22Rv1 (cell line): ENCODE measurements at regions not wholly inside any gene's neighbourhood (a gene's known extent, or its start where the extent isn't known, plus 50 kb on each side); places are given as distances from the start of the nearest gene placed in this dataset.

Experiments used
- ZFX ChIP-seq: fragments of 450-650 bp; IDR thresholded peaks from 2 replicates; pipeline ENCODE4 v1.6.1; 2017; ENCODE audit warnings: antibody characterized with exemption, borderline replicate concordance
- TF ChIP-seq, protein P1 (sequence below): fragments of 450-650 bp; IDR thresholded peaks from 2 replicates; pipeline ENCODE4 v1.5.1; 2017; ENCODE audit warnings: mild to moderate bottlenecking

DNA sequence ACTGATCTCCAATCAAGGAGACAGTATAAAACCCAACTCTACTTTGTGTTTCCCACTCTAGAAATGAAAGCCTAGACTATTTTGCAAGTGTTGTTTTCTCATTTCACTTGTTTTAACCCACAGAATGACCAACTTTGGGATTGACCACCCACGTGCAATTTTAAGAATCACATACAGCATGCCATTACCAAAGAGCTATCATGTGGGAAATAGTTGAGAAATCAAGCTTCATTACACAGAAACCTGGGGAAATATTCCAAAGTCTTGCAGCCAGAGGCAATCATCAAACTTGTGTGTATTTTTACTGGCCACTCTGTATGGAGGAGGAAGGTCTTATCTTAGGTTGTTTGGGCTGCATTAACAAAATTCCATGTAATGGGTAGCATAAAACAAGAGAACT lies 451.4 kb upstream of the DAB2 start:
- TF ChIP-seq, protein P1, sequence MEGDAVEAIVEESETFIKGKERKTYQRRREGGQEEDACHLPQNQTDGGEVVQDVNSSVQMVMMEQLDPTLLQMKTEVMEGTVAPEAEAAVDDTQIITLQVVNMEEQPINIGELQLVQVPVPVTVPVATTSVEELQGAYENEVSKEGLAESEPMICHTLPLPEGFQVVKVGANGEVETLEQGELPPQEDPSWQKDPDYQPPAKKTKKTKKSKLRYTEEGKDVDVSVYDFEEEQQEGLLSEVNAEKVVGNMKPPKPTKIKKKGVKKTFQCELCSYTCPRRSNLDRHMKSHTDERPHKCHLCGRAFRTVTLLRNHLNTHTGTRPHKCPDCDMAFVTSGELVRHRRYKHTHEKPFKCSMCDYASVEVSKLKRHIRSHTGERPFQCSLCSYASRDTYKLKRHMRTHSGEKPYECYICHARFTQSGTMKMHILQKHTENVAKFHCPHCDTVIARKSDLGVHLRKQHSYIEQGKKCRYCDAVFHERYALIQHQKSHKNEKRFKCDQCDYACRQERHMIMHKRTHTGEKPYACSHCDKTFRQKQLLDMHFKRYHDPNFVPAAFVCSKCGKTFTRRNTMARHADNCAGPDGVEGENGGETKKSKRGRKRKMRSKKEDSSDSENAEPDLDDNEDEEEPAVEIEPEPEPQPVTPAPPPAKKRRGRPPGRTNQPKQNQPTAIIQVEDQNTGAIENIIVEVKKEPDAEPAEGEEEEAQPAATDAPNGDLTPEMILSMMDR: no peak
- no peak for TF ChIP-seq ZFX
